ENCODE measurements at regions not wholly inside any gene's neighbourhood (a gene's known extent, or its start where the extent isn't known, plus 50 kb on each side); places are given as distances from the start of the nearest gene placed in this dataset.

- TF ChIP-seq RFX5 (IDR thresholded peaks at IDR 0.05; ENCODE audit: low read length) (no peak), FOXJ3 (CRISPR knock-in tag; IDR thresholded peaks at IDR 0.05) (no peak)
Measured at GRCh38 chr4:117844594-117844993, 189.7 kb upstream of the NDST3 start (continued).

GRCh38 chr4:117845270-117845669 lies 189.0 kb upstream of the NDST3 start:
- H3F3A ChIP-seq (replicated peaks; ENCODE audit: insufficient read depth): no peaks in the 10 kb centered on the region
- H3K79me2 ChIP-seq (ENCODE audit: insufficient read depth): no peaks in the 10 kb centered on the region
- no peak overlapping the region for H3K9ac ChIP-seq
- no peaks in the 10 kb centered on the region for H3K9me3 ChIP-seq
- no peaks in the 10 kb centered on the region for H3K4me1 ChIP-seq (ENCODE audit: control insufficient read depth in 1 of 2, insufficient read depth in 2 of 2, low read depth in 1 of 2, low read length in 1 of 2)
- DNase-seq: no peak
- H4K20me1 ChIP-seq (ENCODE audit: insufficient read depth): no peaks in the 10 kb centered on the region
- no peak overlapping the region for H2AFZ ChIP-seq (ENCODE audit: low read depth)
- H3K4me2 ChIP-seq: no peak overlapping the region
- ChIA-PET POLR2A (no interaction called here), CTCF (interaction anchor here (1.1 kb wide), 1 partner anchor 12 kb away, joined by 3 read pairs; no protein-coding TSS in a partner anchor)
- no peaks in the 10 kb centered on the region for H3K27me3 ChIP-seq (ENCODE audit: insufficient read depth)
- no peak overlapping the region for H3K27ac ChIP-seq (ENCODE audit: low read depth in 2 of 2, low read length in 1 of 2)
- no peaks in the 10 kb centered on the region for H3K9me2 ChIP-seq
- WGBS (ENCODE audit: low lambda C conversion rate): 25% methylated on average over 1 of the region's 1 CpG
- H3K4me3 ChIP-seq (ENCODE audit: low read depth in 2 of 2, low read length in 1 of 2): no peak overlapping the region
- no peaks in the 10 kb centered on the region for H3K36me3 ChIP-seq (replicated peaks in 1 of 2; ENCODE audit: control insufficient read depth in 1 of 2, insufficient read depth in 2 of 2, low read length in 1 of 2)
- no peak for TF ChIP-seq TAF1 (IDR thresholded peaks at IDR 0.05; ENCODE audit: borderline replicate concordance, low read depth, low read length)
- no peak for TF ChIP-seq GATA2 (CRISPR knock-in tag; IDR thresholded peaks at IDR 0.05)
- no peak for TF ChIP-seq PBX3 (IDR thresholded peaks at IDR 0.05)
- no peak for TF ChIP-seq REST (IDR thresholded peaks at IDR 0.05; ENCODE audit: low read depth, low read length)
- no peak for TF ChIP-seq YY1 (IDR thresholded peaks at IDR 0.05; ENCODE audit: low read depth)
- TF ChIP-seq SMC3 (IDR thresholded peaks at IDR 0.05; ENCODE audit: low read depth, low read length): no peak
- TF ChIP-seq USF1 (IDR thresholded peaks at IDR 0.05; ENCODE audit: borderline replicate concordance, low read depth): no peak
- TF ChIP-seq MXI1 (IDR thresholded peaks at IDR 0.05; ENCODE audit: low read depth, low read length): no peak
- TF ChIP-seq NRF1 (IDR thresholded peaks at IDR 0.05; ENCODE audit: low read depth, low read length): no peak
- no peak for TF ChIP-seq MAX (IDR thresholded peaks at IDR 0.05; ENCODE audit: low read depth)
- no peak for TF ChIP-seq FOXJ3 (CRISPR knock-in tag; IDR thresholded peaks at IDR 0.05)
- TF ChIP-seq MEF2A (IDR thresholded peaks at IDR 0.05; ENCODE audit: borderline replicate concordance, low read depth): no peak

All from SK-N-SH (cell line).